OCI-LY7 (cell line): ENCODE measurements at regions not wholly inside any gene's neighbourhood (a gene's known extent, or its start where the extent isn't known, plus 50 kb on each side); places are given as distances from the start of the nearest gene placed in this dataset.
"Not testable (repeated sequence)": the region's sequence is repeated elsewhere in the genome, so short reads cannot be mapped to it uniquely, and the experiment has no call there.

Experiments
- BruUV-seq: library from RNA; stranded (reverse); fragments of 400-500 nt; replicated peaks from 2 replicates; lab custom pipeline; 2021; lab: Mats Ljungman, UMichigan
- CTCF ChIA-PET: fragments of 300-600 bp; sonication (Branson Sonifier 250); formaldehyde crosslinking; loops from one replicate; lab custom pipeline; 2022; ENCODE audit warnings: antibody characterized with exemption; ENCODE audit not compliant: unreplicated experiment; lab: Charles Lee
- POLR2A ChIA-PET: fragments of 300-600 bp; sonication (Branson Sonifier 250); formaldehyde crosslinking; loops from one replicate; lab custom pipeline; 2022; ENCODE audit warnings: antibody characterized with exemption; lab: Charles Lee
- DNase-seq: peaks from one replicate; pipeline ENCODE4 v3.0.0-alpha.2; 2015; ENCODE audit warnings: low spot score
- H2AFZ ChIP-seq: fragments of 200-600 bp; sonication (generic), shearing (Covaris generic); 2 replicates; pipeline ENCODE4 v1.6.1; 2014; ENCODE audit warnings: mild to moderate bottlenecking, antibody characterized with exemption, low read length, moderate library complexity
- H3K27ac ChIP-seq: fragments of 200-600 bp; sonication (generic); 2 replicates; pipeline ENCODE4 v1.5.1; 2014; ENCODE audit warnings: mixed run types, low read depth, mild to moderate bottlenecking, moderate library complexity, low read length, inconsistent platforms; ENCODE audit not compliant: poor library complexity, severe bottlenecking
- H3K36me3 ChIP-seq: fragments of 200-600 bp; sonication (generic); 2 replicates; pipeline ENCODE4 v1.6.1; 2014; ENCODE audit warnings: mild to moderate bottlenecking, antibody characterized with exemption, low read length, moderate library complexity, mixed read lengths; ENCODE audit not compliant: insufficient read depth
- H3K4me1 ChIP-seq: fragments of 200-600 bp; sonication (generic); 2 replicates; pipeline ENCODE4 v1.5.1; 2014; ENCODE audit warnings: mild to moderate bottlenecking, low read length; ENCODE audit not compliant: insufficient read depth, poor library complexity, severe bottlenecking
- H3K4me2 ChIP-seq: fragments of 200-600 bp; sonication (generic); 2 replicates; pipeline ENCODE4 v1.6.1; 2014; ENCODE audit warnings: mild to moderate bottlenecking, low read length
- H3K4me3 ChIP-seq: fragments of 200-600 bp; sonication (generic); 2 replicates; pipeline ENCODE4 v1.5.1; 2014; ENCODE audit warnings: mild to moderate bottlenecking, low read depth, low read length; ENCODE audit not compliant: poor library complexity, severe bottlenecking
- H3K79me2 ChIP-seq: fragments of 200-600 bp; sonication (generic); 2 replicates; pipeline ENCODE4 v1.6.1; 2016; ENCODE audit warnings: low read depth, mild to moderate bottlenecking, low read length, moderate library complexity, mixed read lengths; ENCODE audit not compliant: insufficient read depth
- H3K9me2 ChIP-seq: fragments of 200-600 bp; sonication (generic); 2 replicates; pipeline ENCODE4 v1.6.1; 2016; ENCODE audit warnings: mild to moderate bottlenecking, low read length, mixed read lengths; ENCODE audit not compliant: insufficient read depth
- H3K9me3 ChIP-seq: fragments of 200-600 bp; sonication (generic); 2 replicates; pipeline ENCODE4 v1.6.1; 2014; ENCODE audit warnings: mild to moderate bottlenecking, mixed run types, low read length, mixed read lengths
- H4K20me1 ChIP-seq: fragments of 200-600 bp; sonication (generic); 2 replicates; pipeline ENCODE4 v1.6.1; 2014; ENCODE audit warnings: mild to moderate bottlenecking, antibody characterized with exemption, low read length, moderate library complexity, mixed read lengths; ENCODE audit not compliant: insufficient read depth
- EZH2phosphoT487 ChIP-seq: fragments of 200-600 bp; sonication (generic); IDR thresholded peaks from 2 replicates; pipeline ENCODE4 v1.6.1; 2018; ENCODE audit warnings: low read depth, borderline replicate concordance, mild to moderate bottlenecking, mixed run types, antibody characterized with exemption, low read length, moderate library complexity, mixed read lengths
- intact Hi-C: fragments of 100-400 bp; cut with micrococcal nuclease; formaldehyde crosslinking; loops from one replicate; pipeline ENCODE4 v1.10.0; 2022; ENCODE audit not compliant: unreplicated experiment
- TF ChIP-seq, protein P1 (sequence below): fragments of 200-600 bp; sonication (generic); conservative IDR thresholded peaks from 2 replicates; pipeline ENCODE4 v1.5.1; 2014; ENCODE audit warnings: mild to moderate bottlenecking, antibody characterized with exemption, low read length, moderate library complexity, mixed read lengths

DNA sequence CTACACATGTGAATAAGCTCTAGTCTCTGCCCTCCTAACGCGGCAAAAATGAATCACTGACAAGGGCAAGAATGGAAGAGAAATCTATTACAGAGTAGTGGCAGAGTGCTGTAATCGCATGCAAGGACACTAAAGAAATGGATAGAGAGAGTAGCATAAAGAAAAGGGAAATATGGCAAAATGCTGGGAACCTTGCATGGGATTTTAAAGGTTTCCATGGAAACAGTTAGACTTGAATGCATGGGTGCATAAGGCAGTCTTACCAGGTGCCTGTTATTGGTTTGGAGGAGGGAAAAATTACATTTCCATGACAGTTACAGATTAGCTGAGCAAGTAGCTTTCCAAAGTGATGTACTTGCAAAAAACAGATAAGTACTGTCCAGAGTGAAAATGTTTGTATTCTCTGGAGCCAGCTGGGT, 233.4 kb downstream of the PTN start:
- Histone ChIP-seq H3K9me3 (no peaks in the 10 kb centered on the region), H3K4me3 (no peak overlapping the region), H3K36me3 (no peaks in the 10 kb centered on the region), H4K20me1 (no peaks in the 10 kb centered on the region), H3K4me1 (no peaks in the 10 kb centered on the region), H2AFZ (no peak overlapping the region), H3K4me2 (no peak overlapping the region), H3K27ac (no peak overlapping the region), H3K79me2 (no peaks in the 10 kb centered on the region), H3K9me2 (no peaks in the 10 kb centered on the region)
- ChIA-PET CTCF (no interaction called here), POLR2A (interaction anchor here (0.7 kb wide), 1 partner anchor 44 kb away, joined by 3 read pairs; no protein-coding TSS in a partner anchor)
- no peak for TF ChIP-seq EZH2phosphoT487
- TF ChIP-seq, protein P1, sequence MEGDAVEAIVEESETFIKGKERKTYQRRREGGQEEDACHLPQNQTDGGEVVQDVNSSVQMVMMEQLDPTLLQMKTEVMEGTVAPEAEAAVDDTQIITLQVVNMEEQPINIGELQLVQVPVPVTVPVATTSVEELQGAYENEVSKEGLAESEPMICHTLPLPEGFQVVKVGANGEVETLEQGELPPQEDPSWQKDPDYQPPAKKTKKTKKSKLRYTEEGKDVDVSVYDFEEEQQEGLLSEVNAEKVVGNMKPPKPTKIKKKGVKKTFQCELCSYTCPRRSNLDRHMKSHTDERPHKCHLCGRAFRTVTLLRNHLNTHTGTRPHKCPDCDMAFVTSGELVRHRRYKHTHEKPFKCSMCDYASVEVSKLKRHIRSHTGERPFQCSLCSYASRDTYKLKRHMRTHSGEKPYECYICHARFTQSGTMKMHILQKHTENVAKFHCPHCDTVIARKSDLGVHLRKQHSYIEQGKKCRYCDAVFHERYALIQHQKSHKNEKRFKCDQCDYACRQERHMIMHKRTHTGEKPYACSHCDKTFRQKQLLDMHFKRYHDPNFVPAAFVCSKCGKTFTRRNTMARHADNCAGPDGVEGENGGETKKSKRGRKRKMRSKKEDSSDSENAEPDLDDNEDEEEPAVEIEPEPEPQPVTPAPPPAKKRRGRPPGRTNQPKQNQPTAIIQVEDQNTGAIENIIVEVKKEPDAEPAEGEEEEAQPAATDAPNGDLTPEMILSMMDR: no peak
- no TSS peak for BruUV-seq
- no peak for DNase-seq
- intact Hi-C loops: no loop called here

DNA sequence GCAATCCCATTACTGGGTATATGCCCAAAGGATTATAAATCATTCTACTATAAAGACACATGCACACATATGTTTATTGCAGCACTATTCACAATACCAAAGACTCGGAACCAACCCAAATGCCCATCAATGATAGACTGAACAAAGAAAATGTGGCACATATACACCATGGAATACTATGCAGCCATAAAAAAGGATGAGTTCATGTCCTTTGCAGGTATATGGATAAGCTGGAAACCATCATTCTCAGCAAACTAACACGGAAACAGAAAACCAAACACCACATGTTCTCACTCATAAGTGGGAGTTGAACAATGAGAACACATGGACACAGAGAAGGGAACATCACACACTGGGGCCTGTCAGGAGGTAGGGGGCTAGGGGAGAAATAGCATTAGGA, 235.7 kb downstream of the PTN start:
- H3K9me2 ChIP-seq, H3K4me1 ChIP-seq, intact Hi-C loops, DNase-seq, H4K20me1 ChIP-seq, BruUV-seq, H3K9me3 ChIP-seq, H3K4me3 ChIP-seq, POLR2A ChIA-PET, CTCF ChIA-PET, H3K4me2 ChIP-seq, H2AFZ ChIP-seq, H3K36me3 ChIP-seq, H3K79me2 ChIP-seq, H3K27ac ChIP-seq: not testable (repeated sequence)

DNA sequence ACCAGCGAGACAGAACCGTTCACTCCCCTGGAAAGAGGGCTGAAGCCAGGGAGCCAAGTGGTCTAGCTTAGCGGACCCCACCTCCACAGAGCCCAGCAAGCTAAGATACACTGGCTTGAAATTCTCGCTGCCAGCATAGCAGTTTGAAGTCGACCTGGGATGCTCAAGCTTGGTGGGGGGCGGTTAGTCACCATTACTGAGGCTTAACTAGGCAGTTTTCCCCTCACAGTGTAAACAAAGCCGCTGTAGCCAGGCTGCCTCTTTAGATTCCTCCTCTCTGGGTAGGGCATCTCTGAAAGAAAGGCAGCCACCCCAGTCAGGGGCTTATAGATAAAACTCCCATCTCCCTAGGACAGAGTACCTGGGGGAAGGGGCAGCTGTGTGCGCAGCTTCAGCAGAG, 235.1 kb downstream of the CHRM2 start:
- H3K4me2 ChIP-seq, H3K36me3 ChIP-seq, H3K79me2 ChIP-seq, CTCF ChIA-PET, DNase-seq, H3K9me3 ChIP-seq, H2AFZ ChIP-seq, H3K9me2 ChIP-seq, H3K4me1 ChIP-seq, intact Hi-C loops, H3K4me3 ChIP-seq, H4K20me1 ChIP-seq, BruUV-seq, H3K27ac ChIP-seq: not testable (repeated sequence)
- POLR2A ChIA-PET: interaction anchor here (1.4 kb wide), 1 partner anchor 8 kb away, joined by 3 read pairs; no protein-coding TSS in a partner anchor

DNA sequence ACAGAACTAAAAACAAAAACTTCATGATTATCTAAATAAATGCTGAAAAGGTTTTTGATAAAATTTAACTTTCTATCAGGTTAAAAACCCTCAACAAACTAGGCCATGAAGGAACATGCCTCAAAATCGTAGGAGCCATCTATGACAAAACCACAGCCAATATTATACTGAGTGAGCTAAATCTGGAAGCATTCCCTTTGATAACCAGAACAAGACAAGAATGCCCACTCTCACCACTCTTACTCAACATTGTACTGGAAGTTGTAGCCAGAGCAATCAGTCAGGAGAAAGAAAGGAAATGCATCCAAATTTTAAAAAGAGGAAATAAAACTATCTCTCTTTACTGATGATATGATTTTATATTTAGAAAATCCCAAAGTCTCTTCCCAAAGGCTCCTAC, 228.7 kb downstream of the CHRM2 start:
- H4K20me1 ChIP-seq: no peaks in the 10 kb centered on the region
- H2AFZ ChIP-seq: no peak overlapping the region
- no TSS peak for BruUV-seq
- H3K79me2 ChIP-seq: no peaks in the 10 kb centered on the region
- TF ChIP-seq EZH2phosphoT487: no peak
- TF ChIP-seq, protein P1: no peak
- no peak overlapping the region for H3K4me3 ChIP-seq
- no peaks in the 10 kb centered on the region for H3K36me3 ChIP-seq
- intact Hi-C loops: no loop called here
- DNase-seq: no peak
- no peaks in the 10 kb centered on the region for H3K9me3 ChIP-seq
- no peak overlapping the region for H3K27ac ChIP-seq
- H3K4me2 ChIP-seq: no peak overlapping the region
- POLR2A ChIA-PET: no interaction called here
- H3K9me2 ChIP-seq: no peaks in the 10 kb centered on the region
- CTCF ChIA-PET: no interaction called here
- H3K4me1 ChIP-seq: no peaks in the 10 kb centered on the region
